Erythroblast (primary cell): ENCODE measurements at regions not wholly inside any gene's neighbourhood (a gene's known extent, or its start where the extent isn't known, plus 50 kb on each side); places are given as distances from the start of the nearest gene placed in this dataset.
"Not testable (repeated sequence)": the region's sequence is repeated elsewhere in the genome, so short reads cannot be mapped to it uniquely, and the experiment has no call there.

ENCODE experiments used
- DNase-seq, 2 experiments: peaks; one replicate each; lab custom pipeline; 2025; lab: John Stamatoyannopoulos, UW
- GATA1 ChIP-seq: IDR thresholded peaks from 2 replicates; pipeline ENCODE4 v1.6.1; 2011; ENCODE audit warnings: low read depth, mild to moderate bottlenecking, control low read depth, low read length, moderate library complexity
- POLR2A ChIP-seq: IDR thresholded peaks from 2 replicates; pipeline ENCODE4 v1.6.1; 2011; ENCODE audit warnings: mild to moderate bottlenecking, low read length

GRCh38 chr7:65233409-65234034 is 140.1 kb upstream of the ZNF92 start:
- no peak for DNase-seq
- no peak for TF ChIP-seq POLR2A
- TF ChIP-seq GATA1 = no peak

GRCh38 chr7:65230231-65230630 is 143.4 kb upstream of the ZNF92 start:
- TF ChIP-seq GATA1 (no peak), POLR2A (no peak)
- DNase-seq = no peak

- DNase-seq = no peak
- TF ChIP-seq POLR2A (no peak), GATA1 (no peak)
Observed at GRCh38 chr7:65225422-65226006, 148.1 kb upstream of the ZNF92 start.

- no peak for DNase-seq
- TF ChIP-seq POLR2A (no peak), GATA1 (no peak)
Observed at GRCh38 chr7:65222655-65223054, 151.0 kb upstream of the ZNF92 start.

GRCh38 chr7:65221683-65222082 is 152.0 kb upstream of the ZNF92 start:
- TF ChIP-seq GATA1 (no peak), POLR2A (no peak)
- no peak for DNase-seq

- TF ChIP-seq GATA1 (no peak), POLR2A (no peak)
Observed at GRCh38 chr7:65219623-65220022, 154.0 kb upstream of the ZNF92 start.

GRCh38 chr7:65216469-65216868 is 157.2 kb upstream of the ZNF92 start:
- peak; percentile 49 to 73 for DNase-seq
- TF ChIP-seq POLR2A = no peak
- TF ChIP-seq GATA1 = no peak

More at GRCh38 chr7:65219623-65220022, 154.0 kb upstream of the ZNF92 start:
- DNase-seq = no peak

- DNase-seq = not testable (repeated sequence)
Observed at GRCh38 chr7:65213260-65213659, 160.4 kb upstream of the ZNF92 start.

- not testable (repeated sequence) for DNase-seq
Observed at GRCh38 chr7:65199221-65199620, 174.4 kb upstream of the ZNF92 start.

GRCh38 chr7:65193334-65194058 is 180.2 kb upstream of the ZNF92 start:
- DNase-seq = not testable (repeated sequence)

GRCh38 chr7:65177041-65177440 is 170.6 kb upstream of the ERV3-1 start:
- not testable (repeated sequence) for DNase-seq

GRCh38 chr7:65150105-65150504 is 143.6 kb upstream of the ERV3-1 start:
- not testable (repeated sequence) for DNase-seq

- DNase-seq = not testable (repeated sequence)
Observed at GRCh38 chr7:65146118-65146914, 139.8 kb upstream of the ERV3-1 start.

- peak in 1 of 2 experiments; percentile 29 for DNase-seq
Observed at GRCh38 chr7:65145710-65146109, 139.2 kb upstream of the ERV3-1 start.

- DNase-seq = not testable (repeated sequence)
Observed at GRCh38 chr7:65145008-65145407, 138.5 kb upstream of the ERV3-1 start.

- not testable (repeated sequence) for DNase-seq
Observed at GRCh38 chr7:65144557-65144956, 138.1 kb upstream of the ERV3-1 start.

GRCh38 chr7:65144119-65144518 is 137.6 kb upstream of the ERV3-1 start:
- DNase-seq = not testable (repeated sequence)

GRCh38 chr7:65141894-65142293 is 135.4 kb upstream of the ERV3-1 start:
- DNase-seq = not testable (repeated sequence)

- not testable (repeated sequence) for DNase-seq
Observed at GRCh38 chr7:65141405-65141778, 134.9 kb upstream of the ERV3-1 start.

GRCh38 chr7:65140543-65141404 is 134.3 kb upstream of the ERV3-1 start:
- not testable (repeated sequence) for DNase-seq
